AG09319 (cell line): ENCODE measurements at regions not wholly inside any gene's neighbourhood (a gene's known extent, or its start where the extent isn't known, plus 50 kb on each side); places are given as distances from the start of the nearest gene placed in this dataset.
"Not testable (repeated sequence)": the region's sequence is repeated elsewhere in the genome, so short reads cannot be mapped to it uniquely, and the experiment has no call there.

Source experiments
- DNase-seq: peaks from one replicate; pipeline ENCODE4 v3.0.0-alpha.2; 2010; ENCODE audit warnings: low read depth; ENCODE audit errors: extremely low read depth
- CTCF ChIP-seq: IDR thresholded peaks from 2 replicates; pipeline ENCODE4 v1.5.1; 2011; ENCODE audit warnings: low read depth, mild to moderate bottlenecking, inconsistent platforms, low read length, moderate library complexity

GRCh38 chr4:127007305-127007704 is 625.5 kb upstream of the INTU start:
- peak; percentile 37 for DNase-seq
- no peak for TF ChIP-seq CTCF

- no peak for DNase-seq
- TF ChIP-seq CTCF, result no peak
Measured at GRCh38 chr4:127012549-127012948, 620.2 kb upstream of the INTU start.

GRCh38 chr4:127015667-127016117 is 617.1 kb upstream of the INTU start:
- no peak for DNase-seq

GRCh38 chr4:127018381-127018780 is 614.4 kb upstream of the INTU start:
- no peak for TF ChIP-seq CTCF
- no peak for DNase-seq

More at GRCh38 chr4:127015667-127016117, 617.1 kb upstream of the INTU start:
- no peak for TF ChIP-seq CTCF

- DNase-seq, result not testable (repeated sequence)
Measured at GRCh38 chr4:127020831-127021230, 611.9 kb upstream of the INTU start.

- DNase-seq, result no peak
- no peak for TF ChIP-seq CTCF
Measured at GRCh38 chr4:127036296-127036695, 596.5 kb upstream of the INTU start.

GRCh38 chr4:127045861-127046260 is 586.9 kb upstream of the INTU start:
- no peak for TF ChIP-seq CTCF
- DNase-seq, result no peak

GRCh38 chr4:127047930-127048329 is 584.8 kb upstream of the INTU start:
- no peak for DNase-seq
- no peak for TF ChIP-seq CTCF
